Mucosa of descending colon (tissue), 3 donors: ENCODE measurements at regions not wholly inside any gene's neighbourhood (a gene's known extent, or its start where the extent isn't known, plus 50 kb on each side); places are given as distances from the start of the nearest gene placed in this dataset.
A peak's percentile ranks its signal among the peaks of the same experiment; 100 is the strongest.
"Not testable (repeated sequence)": the region's sequence is repeated elsewhere in the genome, so short reads cannot be mapped to it uniquely, and the experiment has no call there.

Experiments
- ATAC-seq: fragments of 200-7000 bp; cut with Tn5 transposase; one replicate; pipeline ENCODE4 v1.9.1; 2020; ENCODE audit warnings: mild to moderate bottlenecking, moderate library complexity
- DNase-seq, 3 donors: peaks; one replicate each; pipeline ENCODE4 v3.0.0-alpha.2; 2020
- H3K36me3 ChIP-seq: fragments of 200-600 bp; one replicate; pipeline ENCODE4 v1.8.0; 2021; ENCODE audit warnings: low read depth, mild to moderate bottlenecking
- H3K4me1 ChIP-seq: fragments of 200-600 bp; one replicate; pipeline ENCODE4 v1.8.0; 2021; ENCODE audit warnings: low read depth, mild to moderate bottlenecking
- H3K4me3 ChIP-seq: fragments of 200-600 bp; one replicate; pipeline ENCODE4 v1.8.0; 2021; ENCODE audit warnings: mild to moderate bottlenecking
- H3K9me3 ChIP-seq: fragments of 200-600 bp; one replicate; pipeline ENCODE4 v1.8.0; 2021; ENCODE audit warnings: mild to moderate bottlenecking
- CTCF ChIP-seq: fragments of 200-600 bp; IDR thresholded peaks from one replicate; pipeline ENCODE4 v1.8.0; 2022; ENCODE audit warnings: antibody characterized with exemption, mild to moderate bottlenecking
- intact Hi-C, 2 donors: fragments of 100-400 bp; cut with DNase I in 1 of 2; cut with micrococcal nuclease in 1 of 2; formaldehyde crosslinking; loops; one replicate each; pipeline versions ENCODE4 v1.11.0 to v1.11.1; 2022; cut with DNase I, micrococcal nuclease
- donor health status: DM: no; HTN: no; CAD: no; lungs with moderate emphysema.
- donor health status: DM: no; HTN: no; CAD: no.
- donor health status: DM: no; HTN: yes; CAD: no.

- TF ChIP-seq CTCF: no peak
- H3K9me3 ChIP-seq: no peaks in the 10 kb centered on the region
Measured at GRCh38 chr6:139981066-139981624, 606.7 kb upstream of the CITED2 start.

GRCh38 chr6:139980631-139981030 is 606.2 kb upstream of the CITED2 start:
- intact Hi-C loops: loop anchor here in 1 of 2 donors (10.0 kb wide), 1 partner anchor 606 kb away; the partner anchor contains the start of gene CITED2
- not testable (repeated sequence) for H3K9me3 ChIP-seq, ATAC-seq, DNase-seq, H3K4me3 ChIP-seq, H3K36me3 ChIP-seq
- H3K4me1 ChIP-seq: peaks cover 12% of the 10 kb centered on the region

More at GRCh38 chr6:139981066-139981624, 606.7 kb upstream of the CITED2 start:
- peaks cover 12% of the 10 kb centered on the region for H3K4me1 ChIP-seq
- H3K36me3 ChIP-seq: no peaks in the 10 kb centered on the region
- ATAC-seq (no peak), DNase-seq (no peak)
- intact Hi-C loops: loop anchor here in 1 of 2 donors (10.0 kb wide), 1 partner anchor 606 kb away; the partner anchor contains the start of gene CITED2
- H3K4me3 ChIP-seq: no peak overlapping the region

GRCh38 chr6:139979021-139979725 is 604.7 kb upstream of the CITED2 start:
- DNase-seq (no peak), ATAC-seq (no peak)
- Histone ChIP-seq H3K4me1 (peaks cover 12% of the 10 kb centered on the region), H3K9me3 (no peaks in the 10 kb centered on the region), H3K36me3 (no peaks in the 10 kb centered on the region), H3K4me3 (no peak overlapping the region)
- TF ChIP-seq CTCF: no peak
- intact Hi-C loops: no loop called here

- Histone ChIP-seq H3K4me3 (no peak overlapping the region), H3K4me1 (peaks cover 12% of the 10 kb centered on the region), H3K9me3 (no peaks in the 10 kb centered on the region), H3K36me3 (no peaks in the 10 kb centered on the region)
- DNase-seq (no peak), ATAC-seq (peak; percentile 35)
- intact Hi-C loops: no loop called here
- no peak for TF ChIP-seq CTCF
Measured at GRCh38 chr6:139977887-139978332, 603.5 kb upstream of the CITED2 start.

GRCh38 chr6:139973669-139974344 is 599.4 kb upstream of the CITED2 start:
- DNase-seq (no peak), ATAC-seq (peak; percentile 65)

More at GRCh38 chr6:139973669-139974344, 599.4 kb upstream of the CITED2 start:
- H3K4me1 ChIP-seq: no peaks in the 10 kb centered on the region
- no peak overlapping the region for H3K4me3 ChIP-seq
- H3K9me3 ChIP-seq: no peaks in the 10 kb centered on the region
- intact Hi-C loops: no loop called here
- no peaks in the 10 kb centered on the region for H3K36me3 ChIP-seq
- no peak for TF ChIP-seq CTCF
